GM12878 (cell line): ENCODE measurements at regions not wholly inside any gene's neighbourhood (a gene's known extent, or its start where the extent isn't known, plus 50 kb on each side); places are given as distances from the start of the nearest gene placed in this dataset.

Experiments used
- ATAC-seq: fragments of 200-7000 bp; cut with Tn5 transposase; 3 replicates; pipeline ENCODE4 v1.9.1; 2020; ENCODE audit warnings: mild to moderate bottlenecking, moderate library complexity
- BruUV-seq: library from RNA; stranded (reverse); fragments of 400-500 nt; replicated peaks from 2 replicates; lab custom pipeline; 2021; lab: Mats Ljungman, UMichigan
- CTCF ChIA-PET: fragments of 300-600 bp; sonication (Branson Sonifier 250); formaldehyde crosslinking; extraction: SDS; loops from one replicate; lab custom pipeline; 2021; ENCODE audit warnings: inconsistent platforms; lab: Yijun Ruan, JAX
- POLR2A ChIA-PET: fragments of 350-600 bp; formaldehyde crosslinking; extraction: SDS; loops from one replicate; lab custom pipeline; 2021; ENCODE audit warnings: inconsistent platforms; lab: Charles Lee
- RAD21 ChIA-PET: fragments of 300-600 bp; sonication (Branson Sonifier 250); formaldehyde crosslinking; loops from one replicate; lab custom pipeline; 2023; ENCODE audit warnings: antibody characterized with exemption; ENCODE audit not compliant: unreplicated experiment; lab: Charles Lee
- SMC1A ChIA-PET: fragments of 300-600 bp; sonication (Branson Sonifier 250); formaldehyde crosslinking; loops from one replicate; lab custom pipeline; 2023; ENCODE audit not compliant: unreplicated experiment, uncharacterized antibody; lab: Charles Lee
- DNase-seq: peaks from one replicate; pipeline ENCODE4 v3.0.0-alpha.2; 2011; ENCODE audit warnings: low read depth, low spot score
- FAIRE-seq: peaks from 3 replicates; lab custom pipeline; 2011; peaks lifted over from hg19 to GRCh38; lab: Jason Lieb, UNC
- H2AFZ ChIP-seq: 2 replicates; pipeline ENCODE4 v1.6.0; 2011; ENCODE audit warnings: low read depth, low read length, control low read depth; ENCODE audit not compliant: control insufficient read depth
- H3K27ac ChIP-seq: 2 replicates; pipeline ENCODE4 v1.5.1; 2011; ENCODE audit warnings: control low read depth; ENCODE audit not compliant: control insufficient read depth, insufficient read depth
- H3K27me3 ChIP-seq, 2 experiments: replicated peaks in 1 of 2; 2 replicates each; pipeline versions ENCODE4 v1.6.0 to v1.6.1; 2011; ENCODE audit warnings: low read length in 1 of 2; ENCODE audit not compliant: control insufficient read depth in 2 of 2, insufficient read depth in 2 of 2
- H3K36me3 ChIP-seq, 2 experiments: 2 replicates each; pipeline ENCODE4 v1.5.1; 2011; ENCODE audit warnings: low read length in 1 of 2; ENCODE audit not compliant: control insufficient read depth in 2 of 2, insufficient read depth in 2 of 2
- H3K4me1 ChIP-seq: 2 replicates; pipeline ENCODE4 v1.6.1; 2011; ENCODE audit warnings: mild to moderate bottlenecking, low read length, moderate library complexity, mixed read lengths; ENCODE audit not compliant: control insufficient read depth, insufficient read depth
- H3K4me2 ChIP-seq: 2 replicates; pipeline ENCODE4 v1.6.0; 2011; ENCODE audit warnings: control low read depth; ENCODE audit not compliant: control insufficient read depth, insufficient read depth
- H3K4me3 ChIP-seq: fragments of 200-600 bp; sonication (generic); 2 replicates; pipeline ENCODE4 v1.5.1; 2016
- H3K79me2 ChIP-seq: 2 replicates; pipeline ENCODE4 v1.6.0; 2011; ENCODE audit warnings: low read length; ENCODE audit not compliant: control insufficient read depth, insufficient read depth
- H3K9ac ChIP-seq: 2 replicates; pipeline ENCODE4 v1.8.0; 2011; ENCODE audit warnings: low read length, control low read depth, mixed read lengths; ENCODE audit not compliant: control insufficient read depth, insufficient read depth
- H3K9me3 ChIP-seq: replicated peaks from 3 replicates; pipeline ENCODE4 v1.5.1; 2011; ENCODE audit warnings: mild to moderate bottlenecking, low read length; ENCODE audit not compliant: control insufficient read depth, insufficient read depth
- H4K20me1 ChIP-seq: 2 replicates; pipeline ENCODE4 v1.6.0; 2011; ENCODE audit not compliant: control insufficient read depth, insufficient read depth
- IRF3 ChIP-seq: fragments of 450-650 bp; IDR thresholded peaks from 2 replicates; pipeline ENCODE4 v1.6.1; 2014; ENCODE audit warnings: mild to moderate bottlenecking
- MTA2 ChIP-seq: fragments of 450-650 bp; IDR thresholded peaks from 2 replicates; pipeline ENCODE4 v1.6.1; 2016; ENCODE audit warnings: low read depth, mild to moderate bottlenecking, moderate library complexity
- MYB ChIP-seq: fragments of 150-350 bp; IDR thresholded peaks from 2 replicates; pipeline ENCODE4 v1.6.1; 2014; ENCODE audit warnings: mild to moderate bottlenecking, low read depth, low read length, borderline replicate concordance
- POLR2AphosphoS2 ChIP-seq: IDR thresholded peaks from 2 replicates; pipeline ENCODE4 v1.6.1; 2011; ENCODE audit warnings: low read depth, mild to moderate bottlenecking, low read length, improper control_type of control experiment, moderate library complexity
- RAD21 ChIP-seq: IDR thresholded peaks from 2 replicates; pipeline ENCODE4 v1.6.1; 2011; ENCODE audit warnings: mild to moderate bottlenecking, low read depth, low read length, moderate library complexity; ENCODE audit not compliant: insufficient read depth
- RBBP5 ChIP-seq: fragments of 200-600 bp; sonication (generic); conservative IDR thresholded peaks from 2 replicates; pipeline ENCODE4 v1.6.1; 2016
- SIN3A ChIP-seq: IDR thresholded peaks from 2 replicates; pipeline ENCODE4 v1.6.1; 2012; ENCODE audit warnings: low read depth, low read length, improper control_type of control experiment
- YBX1 ChIP-seq: fragments of 450-650 bp; IDR thresholded peaks from 2 replicates; pipeline ENCODE4 v1.6.1; 2016; ENCODE audit warnings: antibody characterized with exemption
- ZNF687 ChIP-seq: fragments of 450-650 bp; IDR thresholded peaks from 2 replicates; pipeline ENCODE4 v1.6.1; 2017; ENCODE audit warnings: mild to moderate bottlenecking, moderate library complexity
- WGBS: methylation state at CpG from one replicate; pipeline ENCODE4 v1.1.6; 2016; ENCODE audit warnings: low lambda C conversion rate; ENCODE audit not compliant: insufficient replicate concordance, insufficient coverage; ENCODE audit errors: missing lambda C conversion rate; 5-methylcytosine and 5-hydroxymethylcytosine counted together
- in situ Hi-C: fragments of 300-500 bp; cut with MboI; formaldehyde crosslinking; loops from 9 replicates; pipeline ENCODE4 v1.14.3; 2018; ENCODE audit warnings: mixed read lengths
- intact Hi-C: fragments of 100-400 bp; cut with micrococcal nuclease; formaldehyde crosslinking; loops from one replicate; pipeline ENCODE4 v1.14.2; 2022; ENCODE audit not compliant: unreplicated experiment

- Histone ChIP-seq H3K36me3 (no peaks in the 10 kb centered on the region), H3K27ac (no peak overlapping the region), H3K27me3 (no peaks in the 10 kb centered on the region), H3K79me2 (no peaks in the 10 kb centered on the region), H3K4me2 (no peak overlapping the region), H3K9ac (no peak overlapping the region), H3K4me3 (no peak overlapping the region), H2AFZ (no peak overlapping the region), H4K20me1 (no peaks in the 10 kb centered on the region), H3K4me1 (no peaks in the 10 kb centered on the region), H3K9me3 (no peaks in the 10 kb centered on the region; the same call in 2 of the 3 replicates)
- ChIA-PET RAD21 (no interaction called here), CTCF (no interaction called here), SMC1A (no interaction called here), POLR2A (no interaction called here)
- intact Hi-C loops: no loop called here
- ATAC-seq (no peak), DNase-seq (no peak), FAIRE-seq (no peak)
- no TSS peak for BruUV-seq
- TF ChIP-seq RBBP5: no peak
- TF ChIP-seq MTA2: no peak
- TF ChIP-seq ZNF687: no peak
- no peak for TF ChIP-seq MYB
- no peak for TF ChIP-seq IRF3
- TF ChIP-seq POLR2AphosphoS2: no peak
- TF ChIP-seq YBX1: no peak
- TF ChIP-seq SIN3A: no peak
- TF ChIP-seq RAD21: no peak
- in situ Hi-C loops: no loop called here
- 62% methylated on average over 13 of the region's 13 CpGs for WGBS
Measured at GRCh38 chr5:2295476-2295875, 412.8 kb upstream of the IRX4 start.
